SK-N-MC (cell line): ENCODE measurements at regions not wholly inside any gene's neighbourhood (a gene's known extent, or its start where the extent isn't known, plus 50 kb on each side); places are given as distances from the start of the nearest gene placed in this dataset.

Source experiments
- DNase-seq: peaks from one replicate; pipeline ENCODE4 v3.0.0-alpha.2; 2011; ENCODE audit warnings: low read depth, low spot score
- H3K27ac ChIP-seq: fragments of 200-600 bp; sonication (generic); 2 replicates; pipeline ENCODE4 v1.5.1; 2016; ENCODE audit warnings: mixed run types
- H3K36me3 ChIP-seq: fragments of 200-600 bp; sonication (generic); 2 replicates; pipeline ENCODE4 v1.6.1; 2017; ENCODE audit warnings: antibody characterized with exemption, low read length, mixed read lengths; ENCODE audit not compliant: insufficient read depth
- H3K4me3 ChIP-seq: fragments of 200-600 bp; sonication (generic); 2 replicates; pipeline ENCODE4 v1.5.1; 2016
- H3K9ac ChIP-seq: fragments of 200-600 bp; sonication (generic); 2 replicates; pipeline ENCODE4 v1.8.0; 2017; ENCODE audit warnings: mixed run types, mixed read lengths; ENCODE audit not compliant: insufficient read length
- H3K9me3 ChIP-seq: fragments of 200-600 bp; sonication (generic); 2 replicates; pipeline ENCODE4 v1.6.1; 2017; ENCODE audit warnings: low read depth, mild to moderate bottlenecking, antibody characterized with exemption, low read length, moderate library complexity, mixed read lengths
- EZH2 ChIP-seq: fragments of 200-600 bp; sonication (generic); IDR thresholded peaks from one replicate; pipeline ENCODE4 v1.6.1; 2017; ENCODE audit warnings: antibody characterized with exemption
- FOXP2 ChIP-seq: optimal IDR thresholded peaks from 2 replicates; pipeline ENCODE3; 2011; ENCODE audit warnings: mild to moderate bottlenecking, moderate library complexity; ENCODE audit not compliant: insufficient read depth; ENCODE audit errors: extremely low read length, control extremely low read depth
- POLR2AphosphoS5 ChIP-seq: IDR thresholded peaks from 2 replicates; pipeline ENCODE4 v1.6.1; 2012; ENCODE audit warnings: mild to moderate bottlenecking, low read depth, low read length, borderline replicate concordance

GRCh38 chr20:10724449-10725173 lies 50.8 kb upstream of the JAG1 start:
- Histone ChIP-seq H3K36me3 (no peaks in the 10 kb centered on the region), H3K9ac (no peak overlapping the region), H3K27ac (no peak overlapping the region), H3K9me3 (no peaks in the 10 kb centered on the region), H3K4me3 (no peak overlapping the region)
- TF ChIP-seq EZH2 (no peak), FOXP2 (no peak), POLR2AphosphoS5 (no peak)
- no peak for DNase-seq

- no peak for DNase-seq
- no peak overlapping the region for H3K4me3 ChIP-seq
- H3K27ac ChIP-seq = no peak overlapping the region
- TF ChIP-seq FOXP2 = no peak
- TF ChIP-seq EZH2 = no peak
- TF ChIP-seq POLR2AphosphoS5 = no peak
- H3K9me3 ChIP-seq = no peaks in the 10 kb centered on the region
- no peaks in the 10 kb centered on the region for H3K36me3 ChIP-seq
- no peak overlapping the region for H3K9ac ChIP-seq
Observed at GRCh38 chr20:10728873-10729670, 55.3 kb upstream of the JAG1 start.

DNA sequence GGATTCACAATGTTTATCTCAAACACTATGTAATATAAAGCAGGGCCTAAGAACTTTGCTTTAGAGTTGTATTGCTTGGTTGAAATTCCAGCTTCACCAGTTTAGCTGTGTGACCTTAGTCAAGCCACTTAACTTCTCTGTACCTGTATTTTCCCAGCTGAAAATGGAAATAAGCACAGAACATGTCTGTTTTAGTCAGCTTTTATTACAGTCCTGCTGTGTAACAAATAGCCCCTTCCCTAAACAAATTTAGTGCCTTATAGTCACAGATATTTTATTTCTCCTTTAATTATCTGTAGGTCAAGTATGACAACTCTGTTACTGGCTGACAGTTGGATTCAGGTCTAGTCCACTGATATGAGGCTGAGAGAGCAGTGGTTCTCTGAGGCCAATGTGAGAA lies 56.0 kb upstream of the JAG1 start:
- TF ChIP-seq POLR2AphosphoS5 (no peak), EZH2 (no peak), FOXP2 (no peak)
- Histone ChIP-seq H3K27ac (no peak overlapping the region), H3K9ac (no peak overlapping the region), H3K36me3 (no peaks in the 10 kb centered on the region), H3K9me3 (no peaks in the 10 kb centered on the region), H3K4me3 (no peak overlapping the region)
- no peak for DNase-seq

GRCh38 chr20:10730629-10731183 lies 56.9 kb upstream of the JAG1 start:
- Histone ChIP-seq H3K9me3 (no peaks in the 10 kb centered on the region), H3K36me3 (no peaks in the 10 kb centered on the region), H3K27ac (no peak overlapping the region), H3K9ac (no peak overlapping the region), H3K4me3 (no peak overlapping the region)
- TF ChIP-seq EZH2 = no peak
- TF ChIP-seq FOXP2 = no peak
- no peak for DNase-seq

GRCh38 chr20:10731190-10731965 lies 57.6 kb upstream of the JAG1 start:
- TF ChIP-seq EZH2 = no peak
- TF ChIP-seq POLR2AphosphoS5 = no peak
- TF ChIP-seq FOXP2 = no peak
- no peak overlapping the region for H3K4me3 ChIP-seq
- H3K36me3 ChIP-seq = no peaks in the 10 kb centered on the region
- no peak overlapping the region for H3K27ac ChIP-seq
- no peaks in the 10 kb centered on the region for H3K9me3 ChIP-seq
- no peak for DNase-seq
- H3K9ac ChIP-seq = no peak overlapping the region

DNA sequence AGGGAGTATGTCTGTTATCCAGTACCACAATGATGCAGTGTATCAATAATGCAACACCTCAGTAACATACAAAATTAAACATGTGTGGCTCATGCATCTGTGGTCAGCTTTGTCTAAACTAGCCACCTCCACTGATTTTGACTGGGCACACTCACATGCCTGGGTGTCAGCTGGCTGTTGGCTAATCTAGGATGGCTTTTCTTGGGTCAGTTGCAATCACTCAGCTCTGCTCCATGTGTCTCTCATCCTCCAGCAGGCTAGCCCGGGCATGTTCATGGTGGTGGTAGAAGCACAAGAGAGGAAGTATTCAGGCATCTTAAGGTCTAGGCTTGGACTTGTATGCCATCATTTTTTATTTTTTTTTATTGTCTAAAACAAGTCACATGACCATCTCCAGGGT lies 59.3 kb upstream of the JAG1 start:
- Histone ChIP-seq H3K36me3 (no peaks in the 10 kb centered on the region), H3K9me3 (no peaks in the 10 kb centered on the region), H3K27ac (no peak overlapping the region), H3K4me3 (no peak overlapping the region), H3K9ac (no peak overlapping the region)
- TF ChIP-seq FOXP2 (no peak), POLR2AphosphoS5 (no peak)
- DNase-seq = no peak

DNA sequence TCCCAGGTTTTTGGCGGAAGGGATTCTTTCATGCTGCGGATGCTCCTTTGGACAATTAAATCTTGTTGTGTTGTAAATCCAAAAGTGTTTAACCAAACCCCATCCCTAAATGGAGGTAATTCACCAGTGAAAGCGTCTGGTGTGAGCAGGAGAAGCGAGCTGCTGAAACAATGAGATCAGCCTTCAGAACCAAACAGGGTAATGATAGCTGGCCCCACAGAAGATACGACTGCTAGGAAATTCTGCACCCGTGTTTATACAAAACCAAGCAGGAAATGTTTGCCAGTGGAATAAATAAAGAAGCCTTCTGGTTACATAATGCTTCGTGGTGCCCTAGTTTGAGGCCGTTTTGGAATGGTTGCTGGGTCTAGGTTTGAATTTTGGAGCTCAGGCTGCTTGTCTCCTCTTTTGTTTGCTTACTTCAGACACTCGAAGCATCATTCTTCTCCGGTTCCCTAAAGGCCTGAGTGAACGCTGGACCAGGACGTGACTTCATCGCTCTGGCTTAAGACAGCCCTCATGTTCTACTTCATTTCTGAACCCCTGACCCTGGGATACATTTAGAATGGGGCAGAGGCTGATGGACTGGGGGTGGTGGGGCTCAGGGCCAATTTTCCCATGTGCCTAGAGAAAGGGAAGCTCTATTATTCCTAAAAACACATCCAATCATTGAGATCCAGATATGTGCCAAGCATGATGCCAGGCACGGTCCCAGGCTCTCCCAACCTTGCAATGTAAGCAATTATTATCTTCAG lies 61.6 kb upstream of the JAG1 start:
- no peak overlapping the region for H3K4me3 ChIP-seq
- H3K36me3 ChIP-seq = no peaks in the 10 kb centered on the region
- TF ChIP-seq EZH2 = no peak
- no peak for TF ChIP-seq FOXP2
- TF ChIP-seq POLR2AphosphoS5 = no peak
- no peak overlapping the region for H3K27ac ChIP-seq
- no peaks in the 10 kb centered on the region for H3K9me3 ChIP-seq
- H3K9ac ChIP-seq = no peak overlapping the region
- no peak for DNase-seq

- no peak overlapping the region for H3K9ac ChIP-seq
- H3K27ac ChIP-seq = no peak overlapping the region
- no peaks in the 10 kb centered on the region for H3K9me3 ChIP-seq
- DNase-seq = no peak
- H3K4me3 ChIP-seq = no peak overlapping the region
- no peaks in the 10 kb centered on the region for H3K36me3 ChIP-seq
- TF ChIP-seq EZH2 (no peak), FOXP2 (no peak), POLR2AphosphoS5 (no peak)
Observed at GRCh38 chr20:10739134-10739533, 65.3 kb upstream of the JAG1 start.
